Globus pallidus (tissue), 1 donor: ENCODE measurements at regions not wholly inside any gene's neighbourhood (a gene's known extent, or its start where the extent isn't known, plus 50 kb on each side); places are given as distances from the start of the nearest gene placed in this dataset.
"Not testable (repeated sequence)": the region's sequence is repeated elsewhere in the genome, so short reads cannot be mapped to it uniquely, and the experiment has no call there.

ENCODE experiments used
- DNase-seq: peaks from one replicate; pipeline ENCODE4 v3.0.0-alpha.2; 2015; ENCODE audit warnings: low spot score

DNA sequence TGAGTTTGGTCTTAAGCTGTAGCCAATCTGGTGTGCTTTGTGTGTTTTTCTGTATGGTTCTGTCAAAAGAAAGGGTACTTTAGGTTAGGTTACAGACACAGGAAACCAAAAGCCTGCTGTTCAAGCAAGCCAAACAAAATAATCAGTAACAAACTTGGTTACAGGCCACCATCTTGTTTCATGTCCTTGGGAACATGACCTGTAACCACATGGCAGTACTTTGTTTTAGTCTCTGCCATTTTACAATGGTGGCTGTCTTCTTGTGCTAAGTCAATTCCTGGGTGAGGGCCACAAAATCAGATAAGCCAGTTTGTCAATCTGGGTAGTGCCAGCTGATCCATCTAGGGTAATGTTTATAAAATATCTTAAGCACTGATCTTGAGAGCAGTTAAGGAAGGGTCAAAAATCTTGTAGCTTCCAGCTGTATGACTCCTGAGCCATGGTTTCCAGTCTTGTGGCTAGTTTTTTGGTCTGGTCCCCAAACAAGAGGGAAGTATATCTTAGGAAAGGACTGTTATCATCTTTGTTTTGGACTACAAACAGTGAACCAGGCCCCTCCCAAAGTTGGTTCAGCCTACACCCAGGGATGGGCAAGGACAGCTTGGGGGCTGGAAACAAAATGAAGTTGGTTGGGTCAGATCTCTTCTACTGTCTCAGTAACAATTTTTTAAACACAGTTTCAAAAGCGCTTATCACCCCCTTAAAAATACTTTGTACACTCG is 90.0 kb downstream of the IGLL5 start:
- no peak for DNase-seq

- no peak for DNase-seq
Observed at GRCh38 chr22:22978637-22979036, 91.0 kb downstream of the IGLL5 start.

GRCh38 chr22:22979121-22979724 is 91.1 kb upstream of the GNAZ start:
- no peak for DNase-seq

GRCh38 chr22:22979954-22980353 is 90.4 kb upstream of the GNAZ start:
- no peak for DNase-seq

DNA sequence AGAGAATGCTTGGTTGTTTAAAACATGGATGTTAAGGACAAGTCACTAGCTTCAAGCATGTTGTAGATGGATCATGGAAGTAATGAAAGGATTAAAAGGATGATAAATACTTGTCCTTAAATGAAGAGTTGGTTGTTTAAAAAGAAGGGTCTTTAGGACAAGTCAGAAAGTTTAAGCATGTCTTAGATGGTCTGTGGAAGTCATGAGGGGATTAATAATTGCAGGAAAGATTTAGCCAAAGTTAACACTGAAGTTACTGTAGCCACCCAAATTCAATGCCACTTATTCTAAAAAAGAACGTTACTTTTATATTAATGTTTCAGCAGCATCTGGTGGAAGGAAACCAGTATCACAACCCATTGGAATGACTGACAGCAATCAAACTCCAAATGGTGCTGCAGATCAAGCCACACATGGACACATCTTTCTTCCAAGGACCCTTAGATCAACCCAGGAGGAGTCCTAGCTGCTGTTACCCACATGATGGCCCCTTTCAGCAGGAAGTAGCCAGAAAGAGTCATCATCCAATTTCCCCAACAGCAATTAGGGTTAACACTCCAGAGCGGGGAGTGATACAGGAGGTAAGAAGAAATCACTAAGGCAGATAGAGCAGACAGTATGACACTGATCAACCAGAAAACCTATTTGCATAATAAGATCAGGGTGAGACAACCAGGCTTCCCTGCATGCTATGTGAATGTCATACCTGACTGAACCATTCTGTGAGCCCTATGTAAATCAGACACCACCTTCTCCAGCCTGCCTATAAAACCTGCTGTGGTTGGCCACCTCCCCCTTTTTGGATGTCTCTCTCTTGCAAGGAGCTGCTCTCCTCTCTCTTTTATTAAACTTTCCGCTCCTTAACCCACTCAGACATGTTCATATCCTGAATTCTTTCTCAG is 88.4 kb upstream of the GNAZ start:
- DNase-seq = no peak

GRCh38 chr22:22982616-22983015 is 87.7 kb upstream of the GNAZ start:
- DNase-seq = no peak

DNA sequence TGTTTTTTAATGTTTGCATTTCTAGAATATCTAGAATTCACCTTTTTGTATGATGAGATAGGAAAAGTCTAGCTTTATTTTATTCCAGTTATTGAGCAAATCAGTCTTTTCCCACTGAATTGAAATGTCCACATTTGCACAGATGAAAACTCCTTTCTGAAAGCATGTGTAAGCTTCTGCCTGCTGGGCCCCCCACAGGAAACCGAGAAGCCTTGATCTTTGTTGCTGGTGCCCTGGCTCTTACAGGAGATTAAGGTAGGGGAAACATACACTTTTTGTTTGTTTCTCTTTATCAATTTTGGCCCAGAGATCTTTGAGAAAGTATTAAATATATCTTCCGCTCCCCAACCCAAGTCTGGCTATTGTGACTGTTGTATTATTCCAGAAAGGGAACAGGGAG is 87.2 kb upstream of the GNAZ start:
- DNase-seq = no peak

- DNase-seq = no peak
Observed at GRCh38 chr22:22983816-22984215, 86.5 kb upstream of the GNAZ start.

DNA sequence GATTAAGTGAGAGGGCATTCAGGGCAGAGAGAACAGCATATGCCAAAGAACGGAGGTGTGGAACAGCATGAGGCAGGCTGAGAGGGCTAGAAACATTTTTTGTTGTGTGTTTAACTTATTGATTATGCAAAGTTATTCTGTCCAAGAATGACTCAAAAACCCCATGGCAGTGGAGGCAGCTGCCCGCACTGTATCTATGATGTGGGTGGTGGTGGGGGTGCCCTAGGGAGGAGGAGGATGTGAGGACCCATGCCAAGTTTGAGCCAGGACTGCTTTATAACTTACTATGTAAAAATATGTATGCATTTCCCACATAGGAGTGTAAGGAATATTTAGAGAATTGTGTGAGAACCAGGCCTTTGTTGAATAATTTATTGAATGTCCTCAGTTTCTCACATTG is 85.4 kb upstream of the GNAZ start:
- no peak for DNase-seq

DNA sequence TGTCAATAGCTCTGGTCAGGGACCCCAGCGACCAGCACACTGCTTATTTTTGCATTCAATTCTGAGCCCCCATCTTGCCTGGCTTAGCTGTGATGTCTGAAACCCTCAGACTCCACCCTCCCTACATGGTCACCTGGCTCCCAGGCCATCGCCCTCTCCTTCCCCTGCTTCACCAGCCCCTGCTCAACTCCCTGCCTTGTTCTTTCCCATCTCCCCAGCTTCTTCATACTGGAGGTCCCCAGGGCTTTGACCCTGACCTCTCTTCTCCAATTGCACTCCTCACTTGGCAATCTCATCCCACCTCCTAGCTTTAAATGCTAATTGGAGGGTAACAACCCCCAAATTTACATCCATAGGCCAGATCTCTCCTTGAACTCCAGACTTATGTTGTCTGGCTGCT is 84.3 kb upstream of the GNAZ start:
- DNase-seq = no peak

DNA sequence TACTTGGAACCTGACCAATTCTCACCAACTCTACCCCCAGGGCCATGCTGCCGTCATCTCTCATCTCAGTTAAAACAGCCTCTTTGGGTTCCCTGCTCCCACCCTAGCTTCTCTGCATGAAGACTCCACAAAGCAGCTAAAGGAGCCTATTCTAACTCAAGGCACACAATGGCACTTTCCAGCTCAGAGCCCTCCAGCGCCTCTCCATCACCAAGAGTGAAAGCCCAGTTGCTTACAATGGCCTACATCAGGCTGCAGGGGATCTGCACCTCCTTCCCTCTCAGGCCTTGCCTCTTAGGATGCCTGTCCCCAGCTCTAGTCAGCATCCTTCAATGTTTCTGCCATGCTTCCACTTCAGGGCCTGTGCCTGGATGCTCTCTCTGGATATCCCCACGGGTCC is 83.7 kb upstream of the GNAZ start:
- DNase-seq = no peak

DNA sequence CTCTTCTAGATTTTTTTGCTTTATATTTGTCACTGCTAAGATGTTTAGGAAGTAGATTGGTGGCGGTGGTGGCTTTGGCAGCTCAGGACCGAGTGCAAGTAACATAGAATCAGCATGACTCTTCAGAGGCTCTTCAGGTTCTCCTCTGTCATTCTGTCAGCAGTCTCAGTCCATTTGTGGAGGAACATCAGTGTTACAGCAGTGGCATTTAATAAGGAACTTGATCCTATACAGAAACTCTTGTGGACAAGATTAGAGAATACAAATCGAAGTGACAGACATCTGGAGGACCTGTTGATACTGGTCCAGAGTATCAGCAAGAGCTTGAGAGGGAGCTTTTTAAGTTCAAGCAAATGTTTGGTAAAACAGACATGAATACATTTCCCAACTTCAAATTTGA is 82.2 kb upstream of the GNAZ start:
- no peak for DNase-seq

- no peak for DNase-seq
Observed at GRCh38 chr22:22988785-22989184, 81.5 kb upstream of the GNAZ start.

- no peak for DNase-seq
Observed at GRCh38 chr22:22989856-22990255, 80.5 kb upstream of the GNAZ start.

GRCh38 chr22:22990711-22991505 is 79.4 kb upstream of the GNAZ start:
- DNase-seq = not testable (repeated sequence)

DNA sequence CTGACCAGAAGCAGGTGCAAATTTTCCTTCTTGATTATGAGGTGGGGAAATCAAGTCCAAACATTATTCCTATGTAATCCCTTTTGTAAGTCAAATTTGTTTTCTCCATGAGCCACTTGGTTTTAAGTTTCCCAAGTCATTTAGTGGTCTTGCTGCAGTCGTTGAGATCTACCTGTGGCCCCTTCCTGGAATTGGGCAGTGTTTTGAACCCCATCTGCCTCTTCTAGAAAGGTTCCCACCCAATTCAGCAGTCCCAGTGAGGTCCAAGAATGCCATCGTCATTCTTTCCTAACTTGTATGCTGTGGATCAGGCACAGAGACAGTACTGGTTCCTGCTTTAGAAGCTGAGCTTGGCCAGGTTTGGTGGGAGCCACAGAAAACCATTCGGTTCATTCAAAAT is 77.8 kb upstream of the GNAZ start:
- DNase-seq = no peak

DNA sequence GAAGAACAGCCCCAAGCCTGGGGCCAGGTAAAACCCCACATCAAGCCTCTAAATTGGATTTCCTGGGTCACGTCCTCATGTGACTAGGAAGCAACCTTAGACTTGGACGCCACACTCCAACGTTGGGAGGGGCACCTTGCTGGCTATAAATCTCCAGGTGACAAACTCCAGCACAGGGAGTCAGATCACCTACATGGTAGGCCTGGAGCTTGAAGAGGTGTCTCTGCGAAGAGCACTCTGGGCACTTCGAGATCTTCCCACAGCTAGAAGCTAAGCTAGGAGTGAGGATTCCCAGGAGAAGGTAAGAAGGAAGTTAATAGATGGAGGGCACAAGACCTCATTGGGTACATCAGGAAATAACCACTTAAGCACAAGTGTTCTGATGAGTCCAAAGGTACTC is 77.1 kb upstream of the GNAZ start:
- DNase-seq = no peak

DNA sequence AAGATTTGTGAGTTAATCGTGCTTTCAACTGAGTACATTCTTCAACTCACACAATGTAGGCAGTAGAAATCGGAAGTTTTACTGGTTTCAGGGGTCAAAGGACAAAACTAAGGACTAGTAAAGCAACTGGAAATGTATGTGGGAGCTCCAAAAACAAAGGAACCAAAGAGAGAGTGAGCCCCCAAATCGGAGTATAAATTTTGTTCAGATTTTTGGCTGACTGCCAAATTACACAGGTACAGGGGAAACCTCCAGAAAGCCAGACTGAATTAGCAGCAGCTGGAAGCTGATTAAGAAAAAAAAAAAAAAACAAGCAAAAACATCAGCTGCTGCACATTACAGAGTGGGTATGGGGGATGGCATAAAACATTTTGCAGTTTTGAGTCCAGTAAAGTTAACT is 75.2 kb upstream of the GNAZ start:
- no peak for DNase-seq

DNA sequence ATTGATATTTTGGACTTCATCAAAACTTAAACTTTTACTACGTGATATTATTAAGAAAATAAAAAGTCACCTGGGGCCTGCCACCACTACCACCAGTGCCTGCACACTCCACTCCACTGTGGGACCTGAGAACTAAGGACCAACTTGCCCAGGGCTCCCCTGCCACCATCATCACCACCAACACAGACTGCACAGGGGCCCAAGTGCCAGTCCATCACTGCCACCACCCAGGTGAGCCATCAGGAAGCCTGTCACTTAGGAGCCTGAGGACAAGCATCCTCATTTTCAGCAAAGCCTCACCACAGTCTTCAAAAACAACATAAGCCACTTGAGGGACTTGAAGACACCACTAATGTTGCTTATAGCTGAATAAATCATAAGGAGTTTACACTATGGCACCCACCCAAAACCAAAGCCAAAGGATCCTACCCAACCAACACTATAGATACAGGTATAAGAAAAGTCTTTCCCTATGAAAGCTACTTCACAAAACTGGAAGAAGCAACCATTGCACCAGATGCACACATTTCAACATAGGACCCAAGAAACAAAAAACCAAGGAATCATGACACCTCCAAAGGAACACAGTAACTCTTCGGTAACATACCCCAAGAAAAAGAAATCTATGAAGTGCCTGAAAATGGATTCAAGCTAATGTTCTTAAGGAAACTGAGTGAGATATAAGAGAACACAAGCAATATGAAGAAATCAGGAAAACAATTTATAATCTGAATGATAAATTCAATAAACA is 73.6 kb upstream of the GNAZ start:
- no peak for DNase-seq

DNA sequence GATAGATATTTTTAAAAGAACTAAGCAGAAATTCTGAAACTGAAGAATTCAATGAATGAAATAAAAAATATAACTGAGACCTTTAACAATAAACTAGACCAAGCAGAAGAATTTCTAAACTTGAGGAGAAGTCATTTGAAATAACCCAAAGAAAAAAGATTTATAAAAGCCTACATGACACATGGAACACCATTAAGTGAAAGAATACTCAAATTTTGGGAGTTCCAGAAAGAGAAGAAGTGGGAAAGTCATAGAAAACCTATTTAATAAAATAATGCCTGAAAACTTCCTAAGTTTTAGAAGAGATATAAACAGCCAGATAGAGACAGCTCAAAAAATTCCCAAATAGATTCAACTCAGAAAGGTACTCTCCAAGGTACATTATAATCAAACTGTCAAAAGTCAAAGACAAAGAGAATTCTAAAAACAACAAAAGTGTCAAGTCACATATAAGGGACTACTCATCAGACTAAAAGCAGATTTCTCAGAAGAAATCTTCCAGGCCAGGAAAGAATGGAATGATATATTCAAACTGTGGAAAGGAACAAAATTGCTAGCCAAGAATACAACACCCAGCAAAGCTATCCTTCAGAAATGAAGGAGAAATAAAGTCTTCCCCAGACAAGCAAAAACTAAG is 72.9 kb upstream of the GNAZ start:
- no peak for DNase-seq

DNA sequence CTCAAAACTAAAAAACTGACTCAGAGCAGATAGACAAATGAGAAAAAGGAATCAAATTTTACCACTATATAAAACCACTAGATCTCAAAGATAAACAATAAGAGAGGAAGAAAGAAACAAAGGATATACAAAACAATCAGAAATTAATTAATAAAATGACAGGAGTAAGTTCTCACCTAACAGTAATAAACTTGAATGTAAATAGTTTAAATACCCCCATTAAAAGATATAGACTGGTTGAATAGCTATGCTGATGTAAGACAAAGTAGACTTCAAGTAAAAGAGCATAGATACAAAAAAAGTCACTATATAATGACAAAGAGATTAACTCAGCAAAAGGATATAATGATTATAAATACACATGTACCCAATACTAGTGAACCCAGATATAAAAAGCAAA is 72.3 kb upstream of the GNAZ start:
- DNase-seq = no peak
